Liver (tissue), 3 donors: ENCODE measurements at regions not wholly inside any gene's neighbourhood (a gene's known extent, or its start where the extent isn't known, plus 50 kb on each side); places are given as distances from the start of the nearest gene placed in this dataset.

Source experiments
- EGR1 ChIP-seq, 2 donors: IDR thresholded peaks; 2 replicates each; pipeline ENCODE4 v1.6.1; 2016 to 2018; ENCODE audit warnings: antibody characterized with exemption in 2 of 2, low read depth in 2 of 2
- FOXA1 ChIP-seq: IDR thresholded peaks from 2 replicates; pipeline ENCODE4 v1.6.1; 2016; ENCODE audit warnings: antibody characterized with exemption
- HNF4A ChIP-seq, 2 donors: conservative IDR thresholded peaks; 2 replicates each; pipeline ENCODE4 v1.6.1; 2016; ENCODE audit warnings: antibody characterized with exemption in 2 of 2, mild to moderate bottlenecking in 2 of 2
- TAF1 ChIP-seq: conservative IDR thresholded peaks from 2 replicates; pipeline ENCODE4 v1.6.1; 2016; ENCODE audit warnings: antibody characterized with exemption, mild to moderate bottlenecking
- YY1 ChIP-seq: IDR thresholded peaks from 2 replicates; pipeline ENCODE4 v1.6.1; 2016; ENCODE audit warnings: antibody characterized with exemption, mild to moderate bottlenecking
- TF ChIP-seq, protein P1 (sequence below): fragments of 150-350 bp; IDR thresholded peaks from 2 replicates; pipeline ENCODE4 v1.5.1; 2017; ENCODE audit warnings: improper control_type of control experiment, low read depth, low read length; ENCODE audit not compliant: missing input control
- TF ChIP-seq, protein P2 (sequence below): IDR thresholded peaks from 2 replicates; pipeline ENCODE4 v1.6.1; 2016; ENCODE audit warnings: antibody characterized with exemption
- TF ChIP-seq, protein P3 (sequence below): IDR thresholded peaks from 2 replicates; pipeline ENCODE4 v1.6.1; 2016; ENCODE audit warnings: antibody characterized with exemption
- TF ChIP-seq, protein P4 (sequence below): IDR thresholded peaks from 2 replicates; pipeline ENCODE4 v1.6.1; 2016; ENCODE audit warnings: antibody characterized with exemption
- donor health status: healthy.
- donor health status: healthy.

DNA sequence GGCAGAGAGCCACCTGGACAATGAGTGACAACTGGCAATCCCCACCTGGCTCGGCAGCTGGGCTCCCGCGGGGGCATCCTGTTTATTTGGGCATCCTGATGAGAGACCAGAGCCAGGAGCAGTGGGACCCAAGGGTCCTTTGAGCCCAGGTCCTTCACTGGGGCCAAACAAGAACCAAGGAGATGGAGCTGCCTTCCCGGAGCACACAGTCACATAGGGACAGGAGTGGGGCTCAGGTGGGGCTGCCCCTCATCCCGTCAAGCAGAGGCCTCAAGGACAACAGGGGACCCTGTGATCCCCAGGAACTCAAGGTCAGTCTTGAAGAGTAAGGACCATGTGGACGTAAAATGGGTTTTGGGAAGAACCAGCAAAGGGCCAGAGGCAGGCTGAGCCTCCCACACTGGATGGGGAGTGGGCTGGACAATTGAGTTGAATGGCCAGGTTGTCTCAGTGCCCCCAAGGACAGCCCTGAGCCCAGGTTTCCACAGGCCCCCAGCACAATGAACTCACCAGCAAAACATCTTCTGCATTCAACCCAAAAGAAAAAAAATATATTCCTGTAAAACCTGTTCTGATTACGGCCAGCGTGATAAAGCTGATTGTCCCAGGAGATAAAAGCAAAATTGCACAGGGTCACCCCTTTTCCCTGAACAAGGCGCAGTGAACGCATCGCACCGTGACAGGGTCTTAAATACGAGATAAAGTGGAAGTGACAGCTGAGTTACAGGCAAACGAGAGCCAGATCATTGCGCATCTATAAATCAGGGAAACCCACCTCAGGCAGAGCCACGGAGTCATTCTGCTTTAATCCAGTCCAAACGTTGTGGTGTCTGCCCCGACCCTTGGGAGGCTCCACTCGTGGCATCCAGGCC is 86.2 kb downstream of the ANKRD60 start:
- TF ChIP-seq, protein P1, sequence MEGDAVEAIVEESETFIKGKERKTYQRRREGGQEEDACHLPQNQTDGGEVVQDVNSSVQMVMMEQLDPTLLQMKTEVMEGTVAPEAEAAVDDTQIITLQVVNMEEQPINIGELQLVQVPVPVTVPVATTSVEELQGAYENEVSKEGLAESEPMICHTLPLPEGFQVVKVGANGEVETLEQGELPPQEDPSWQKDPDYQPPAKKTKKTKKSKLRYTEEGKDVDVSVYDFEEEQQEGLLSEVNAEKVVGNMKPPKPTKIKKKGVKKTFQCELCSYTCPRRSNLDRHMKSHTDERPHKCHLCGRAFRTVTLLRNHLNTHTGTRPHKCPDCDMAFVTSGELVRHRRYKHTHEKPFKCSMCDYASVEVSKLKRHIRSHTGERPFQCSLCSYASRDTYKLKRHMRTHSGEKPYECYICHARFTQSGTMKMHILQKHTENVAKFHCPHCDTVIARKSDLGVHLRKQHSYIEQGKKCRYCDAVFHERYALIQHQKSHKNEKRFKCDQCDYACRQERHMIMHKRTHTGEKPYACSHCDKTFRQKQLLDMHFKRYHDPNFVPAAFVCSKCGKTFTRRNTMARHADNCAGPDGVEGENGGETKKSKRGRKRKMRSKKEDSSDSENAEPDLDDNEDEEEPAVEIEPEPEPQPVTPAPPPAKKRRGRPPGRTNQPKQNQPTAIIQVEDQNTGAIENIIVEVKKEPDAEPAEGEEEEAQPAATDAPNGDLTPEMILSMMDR: no peak
- TF ChIP-seq HNF4A (conservative IDR thresholded peaks at IDR 0.05): no peak
- TF ChIP-seq, protein P2, sequence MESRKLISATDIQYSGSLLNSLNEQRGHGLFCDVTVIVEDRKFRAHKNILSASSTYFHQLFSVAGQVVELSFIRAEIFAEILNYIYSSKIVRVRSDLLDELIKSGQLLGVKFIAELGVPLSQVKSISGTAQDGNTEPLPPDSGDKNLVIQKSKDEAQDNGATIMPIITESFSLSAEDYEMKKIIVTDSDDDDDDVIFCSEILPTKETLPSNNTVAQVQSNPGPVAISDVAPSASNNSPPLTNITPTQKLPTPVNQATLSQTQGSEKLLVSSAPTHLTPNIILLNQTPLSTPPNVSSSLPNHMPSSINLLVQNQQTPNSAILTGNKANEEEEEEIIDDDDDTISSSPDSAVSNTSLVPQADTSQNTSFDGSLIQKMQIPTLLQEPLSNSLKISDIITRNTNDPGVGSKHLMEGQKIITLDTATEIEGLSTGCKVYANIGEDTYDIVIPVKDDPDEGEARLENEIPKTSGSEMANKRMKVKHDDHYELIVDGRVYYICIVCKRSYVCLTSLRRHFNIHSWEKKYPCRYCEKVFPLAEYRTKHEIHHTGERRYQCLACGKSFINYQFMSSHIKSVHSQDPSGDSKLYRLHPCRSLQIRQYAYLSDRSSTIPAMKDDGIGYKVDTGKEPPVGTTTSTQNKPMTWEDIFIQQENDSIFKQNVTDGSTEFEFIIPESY: no peak
- no peak for TF ChIP-seq EGR1 (IDR thresholded peaks at IDR 0.05; ENCODE audit: low read depth in 2 of 2)
- no peak for TF ChIP-seq YY1
- TF ChIP-seq, protein P3, sequence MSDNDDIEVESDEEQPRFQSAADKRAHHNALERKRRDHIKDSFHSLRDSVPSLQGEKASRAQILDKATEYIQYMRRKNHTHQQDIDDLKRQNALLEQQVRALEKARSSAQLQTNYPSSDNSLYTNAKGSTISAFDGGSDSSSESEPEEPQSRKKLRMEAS: no peak
- TF ChIP-seq, protein P4, sequence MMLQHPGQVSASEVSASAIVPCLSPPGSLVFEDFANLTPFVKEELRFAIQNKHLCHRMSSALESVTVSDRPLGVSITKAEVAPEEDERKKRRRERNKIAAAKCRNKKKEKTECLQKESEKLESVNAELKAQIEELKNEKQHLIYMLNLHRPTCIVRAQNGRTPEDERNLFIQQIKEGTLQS: no peak
- TF ChIP-seq TAF1: no peak
- no peak for TF ChIP-seq FOXA1
